DMS79 (cell line): ENCODE measurements at regions not wholly inside any gene's neighbourhood (a gene's known extent, or its start where the extent isn't known, plus 50 kb on each side); places are given as distances from the start of the nearest gene placed in this dataset.
"Not testable (repeated sequence)": the region's sequence is repeated elsewhere in the genome, so short reads cannot be mapped to it uniquely, and the experiment has no call there.

Source experiments
- DNase-seq: peaks from one replicate; lab custom pipeline; 2025; lab: John Stamatoyannopoulos, UW

- DNase-seq, result no peak
These were observed 231.3 kb upstream of the SLC30A5 start for GRCh38 chr5:68862560-68862959.

DNA sequence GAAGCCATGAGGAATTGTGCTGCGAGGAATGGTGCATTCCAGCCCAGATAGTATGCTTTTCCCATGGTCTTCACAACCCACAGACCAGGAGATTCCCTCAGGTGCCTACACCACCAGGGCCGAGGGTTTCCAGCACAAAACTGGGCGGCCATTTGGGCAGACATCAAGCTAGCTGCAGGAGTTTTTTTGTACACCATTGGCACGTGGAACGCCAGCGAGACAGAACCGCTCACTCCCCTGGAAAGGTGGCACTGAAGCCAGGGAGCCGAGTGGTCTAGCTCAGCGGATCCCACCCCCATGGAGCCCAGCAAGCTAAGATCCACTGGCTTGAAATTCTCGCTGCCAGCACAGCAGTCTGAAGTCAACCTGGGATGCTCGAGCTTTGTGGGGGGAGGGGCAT is 228.6 kb upstream of the SLC30A5 start:
- not testable (repeated sequence) for DNase-seq

DNA sequence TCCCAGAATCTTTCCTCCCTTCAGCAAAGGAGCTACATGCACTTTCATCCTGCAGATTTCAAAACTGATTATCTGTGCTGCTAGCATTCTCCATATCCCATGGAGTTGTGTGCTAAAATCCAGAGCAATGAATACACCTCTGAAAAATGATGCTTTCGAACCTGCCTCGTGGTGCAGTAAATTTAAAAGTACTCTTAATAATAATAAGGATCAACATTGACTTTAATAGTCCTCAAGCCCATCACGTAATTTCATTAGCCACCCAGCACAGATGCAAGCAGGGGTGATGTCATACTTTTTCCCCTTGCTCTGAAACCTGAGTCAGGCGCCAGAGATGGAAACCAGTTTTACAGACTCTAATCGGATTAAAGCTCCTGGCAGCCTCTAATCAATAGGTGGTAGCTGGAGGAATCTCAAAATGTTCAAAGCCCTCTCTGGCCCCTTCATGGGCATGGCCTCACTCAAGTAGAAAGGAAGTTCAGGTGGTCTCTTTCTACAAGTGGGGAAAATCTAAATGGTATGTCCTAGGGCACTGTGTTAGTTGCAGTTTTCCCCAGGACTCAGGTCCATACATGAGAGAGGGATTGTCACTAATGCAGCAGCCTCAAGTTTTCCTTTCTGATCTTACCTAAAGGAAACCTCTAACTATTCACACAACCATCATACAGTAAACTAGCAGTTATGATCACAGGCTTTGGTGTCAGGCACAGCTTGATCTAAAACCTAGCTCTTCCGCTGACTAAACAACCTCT is 221.6 kb upstream of the SLC30A5 start:
- DNase-seq, result no peak

- DNase-seq, result no peak
These were observed 220.6 kb upstream of the SLC30A5 start for GRCh38 chr5:68873198-68873597.

GRCh38 chr5:68875351-68875750 is 218.5 kb upstream of the SLC30A5 start:
- DNase-seq, result no peak

DNA sequence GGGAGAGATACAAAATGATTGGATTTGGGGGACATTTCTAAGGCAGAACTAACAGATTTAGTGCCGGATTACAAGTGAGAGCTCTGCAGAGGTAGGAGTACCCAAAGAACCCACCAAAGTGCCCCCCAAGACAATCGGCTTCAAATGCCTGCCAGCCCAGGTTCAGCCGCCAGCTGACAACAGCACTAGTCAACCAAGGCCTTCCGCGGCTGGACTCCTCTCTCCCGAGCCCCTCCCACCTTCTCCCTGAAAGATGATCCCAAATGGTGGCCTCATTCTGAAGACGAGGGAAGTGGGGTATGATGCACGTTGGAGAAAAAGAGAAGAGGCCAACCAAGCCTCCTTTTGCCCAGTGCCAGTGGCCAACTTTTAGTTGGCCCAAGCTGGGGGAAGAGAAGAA is 210.4 kb upstream of the SLC30A5 start:
- no peak for DNase-seq

DNA sequence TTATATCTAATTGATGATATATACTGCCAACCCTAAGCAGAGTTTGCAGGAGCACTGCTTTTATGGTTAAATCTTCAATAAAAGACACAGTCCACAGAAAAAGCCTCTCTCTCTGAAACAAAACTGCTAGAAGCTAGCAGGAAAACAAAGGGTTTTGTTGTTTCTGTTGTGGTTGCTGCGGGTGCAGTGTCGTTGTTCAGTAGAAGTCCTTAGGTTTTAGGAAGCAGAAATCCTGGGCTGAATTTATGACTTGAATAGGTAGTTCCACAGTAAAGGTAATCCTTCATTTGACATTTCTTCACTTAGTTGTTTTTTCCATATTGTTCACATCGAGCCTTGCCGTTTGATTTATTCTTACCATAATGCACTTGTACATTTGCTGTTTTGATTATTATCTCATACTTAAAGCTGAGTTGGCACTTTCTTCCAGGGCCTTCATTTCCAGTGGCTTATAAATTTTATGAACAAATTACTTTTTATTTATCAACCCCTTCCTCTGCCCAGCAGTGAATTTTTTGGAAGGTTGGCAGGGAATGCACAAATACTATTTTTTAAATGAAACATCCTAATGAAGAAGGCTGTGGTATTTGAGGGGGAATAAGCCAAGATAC is 209.6 kb upstream of the SLC30A5 start:
- DNase-seq, result no peak

- no peak for DNase-seq
These were observed 208.9 kb upstream of the SLC30A5 start for GRCh38 chr5:68884883-68885282.

DNA sequence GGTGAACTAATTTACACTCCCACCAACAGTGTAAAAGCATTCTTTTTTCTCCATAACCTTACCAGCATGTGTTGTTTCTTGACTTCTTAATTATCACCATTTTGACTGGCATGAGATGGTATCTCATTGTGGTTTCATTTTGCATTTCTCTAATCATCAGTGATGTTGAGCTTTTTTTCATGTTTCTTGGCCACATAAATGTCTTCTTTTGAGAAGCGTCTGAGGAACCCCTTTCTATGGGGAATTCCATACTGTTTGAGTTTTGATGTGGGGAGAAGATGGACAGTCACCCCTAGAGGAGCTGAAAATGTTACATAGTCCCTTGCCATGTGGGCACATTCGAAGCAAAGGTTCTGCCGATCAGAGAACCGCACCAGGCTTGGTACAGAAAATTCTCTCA is 207.0 kb upstream of the SLC30A5 start:
- no peak for DNase-seq

- no peak for DNase-seq
These were observed 202.1 kb upstream of the SLC30A5 start for GRCh38 chr5:68891718-68892117.

DNA sequence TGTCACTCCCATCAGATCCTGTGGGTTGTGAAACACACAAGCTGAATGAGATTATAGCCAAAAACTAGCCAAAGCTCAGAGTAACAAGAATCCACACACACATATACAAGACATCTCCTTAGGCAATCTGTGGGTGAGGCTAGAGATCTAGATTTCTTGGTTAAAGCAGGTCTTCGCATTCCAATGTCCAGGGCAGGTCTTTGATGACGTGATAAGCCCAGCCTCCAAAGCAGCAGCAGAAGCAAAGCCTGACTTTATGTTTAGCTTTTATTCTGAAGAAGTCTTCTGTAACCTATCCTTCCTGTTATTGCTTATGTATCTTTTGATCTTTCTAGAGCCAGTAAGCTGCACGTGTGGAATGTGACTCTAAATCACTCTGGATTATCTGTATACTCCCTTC is 199.1 kb upstream of the SLC30A5 start:
- no peak for DNase-seq

- no peak for DNase-seq
These were observed 194.8 kb upstream of the SLC30A5 start for GRCh38 chr5:68898951-68899471.

DNA sequence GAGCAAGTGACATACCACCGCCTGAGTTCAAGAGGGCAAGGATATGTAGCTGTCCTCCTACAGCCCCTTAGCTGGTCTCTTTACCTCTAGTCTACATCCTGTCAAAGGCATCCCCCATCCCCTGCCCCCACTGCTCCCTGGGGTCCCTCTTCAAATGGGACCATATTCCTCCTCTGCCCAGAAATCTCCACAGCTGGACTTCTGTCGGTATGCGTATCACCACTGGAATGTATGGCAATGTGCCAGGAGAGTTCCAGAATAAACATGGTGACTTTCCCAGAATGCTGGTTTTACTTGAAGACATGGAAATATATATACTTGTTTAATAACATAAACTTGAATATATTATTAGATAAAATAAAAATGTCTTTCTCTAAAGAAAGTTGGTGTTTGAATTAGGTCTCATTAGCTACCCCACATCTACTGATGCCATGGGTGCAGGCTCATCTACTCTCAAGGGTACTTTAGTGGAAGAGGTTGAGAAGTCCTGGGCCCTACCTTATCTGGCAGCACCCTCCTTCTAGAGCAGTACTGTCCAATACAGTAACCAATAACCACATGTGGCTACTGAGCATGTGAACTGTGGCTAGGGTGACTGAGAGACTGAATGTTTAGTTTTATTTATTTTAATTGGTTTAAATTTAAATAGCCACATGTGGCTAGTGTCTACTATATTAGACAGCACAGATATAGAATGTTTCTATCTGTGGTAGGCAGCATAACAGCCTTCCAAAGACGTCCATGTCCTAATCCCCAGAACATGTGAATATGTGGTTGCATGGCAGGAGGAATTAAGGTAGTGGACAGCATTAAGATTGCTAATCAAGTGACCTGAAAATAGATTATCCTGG is 181.7 kb upstream of the SLC30A5 start:
- DNase-seq, result no peak

DNA sequence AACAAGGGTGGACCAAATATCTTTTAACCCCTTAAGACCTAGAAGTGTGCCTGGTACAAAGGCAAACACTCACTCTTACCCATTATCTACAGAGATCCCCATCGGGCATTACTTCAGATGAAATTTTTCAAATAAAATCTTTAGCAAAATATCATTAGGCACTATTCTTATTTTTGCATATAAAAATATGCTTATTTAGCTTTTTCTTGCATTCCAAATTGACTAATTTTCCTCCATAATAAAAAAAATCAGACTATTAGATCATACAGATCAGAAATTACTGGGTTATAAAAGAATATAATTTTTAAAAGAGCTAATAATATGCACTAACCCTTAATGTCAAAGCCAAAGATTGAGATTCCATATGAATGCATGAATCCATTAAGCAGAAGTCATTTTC is 178.7 kb upstream of the SLC30A5 start:
- DNase-seq, result no peak

GRCh38 chr5:68918306-68918705 is 175.5 kb upstream of the SLC30A5 start:
- DNase-seq, result no peak

- no peak for DNase-seq
These were observed 173.8 kb upstream of the SLC30A5 start for GRCh38 chr5:68919988-68920490.

- no peak for DNase-seq
These were observed 172.9 kb upstream of the SLC30A5 start for GRCh38 chr5:68920888-68921287.

- DNase-seq, result no peak
These were observed 171.4 kb upstream of the SLC30A5 start for GRCh38 chr5:68922172-68922987.

- no peak for DNase-seq
These were observed 169.2 kb upstream of the SLC30A5 start for GRCh38 chr5:68924481-68925145.

DNA sequence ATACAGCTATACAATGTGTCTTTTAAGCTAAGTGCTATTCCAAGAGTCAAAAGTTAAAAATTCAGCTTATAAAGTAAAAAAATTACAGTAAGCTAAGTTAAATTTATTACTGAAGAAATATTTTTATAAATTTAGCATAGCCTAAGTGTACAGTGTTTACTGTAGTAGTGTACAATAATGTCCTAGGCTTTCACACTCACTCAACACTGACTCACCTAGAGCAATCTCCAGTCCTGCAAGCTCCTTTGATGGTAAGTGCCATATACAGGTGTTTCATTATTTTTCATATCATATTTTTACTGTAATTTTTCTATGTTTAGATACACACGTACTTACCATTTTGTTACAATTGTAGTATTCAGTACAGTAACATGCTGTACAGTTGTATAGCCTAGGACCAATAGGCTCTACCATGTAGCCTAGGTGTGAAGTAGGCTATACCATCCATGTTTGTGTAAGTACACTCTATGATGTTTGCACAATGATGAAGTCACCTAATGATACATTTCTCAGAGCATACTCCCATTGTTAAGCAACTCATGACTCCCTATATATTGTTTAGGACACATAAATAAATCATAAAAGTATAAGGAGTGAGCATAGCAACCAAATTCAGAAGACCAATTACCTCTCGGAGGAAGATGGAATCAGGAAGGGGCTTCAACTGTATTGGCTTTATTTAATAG is 165.1 kb upstream of the SLC30A5 start:
- DNase-seq, result no peak

- no peak for DNase-seq
These were observed 163.7 kb upstream of the SLC30A5 start for GRCh38 chr5:68930139-68930538.
